HepG2 (cell line): ENCODE measurements at regions not wholly inside any gene's neighbourhood (a gene's known extent, or its start where the extent isn't known, plus 50 kb on each side); places are given as distances from the start of the nearest gene placed in this dataset.

ENCODE experiments used
- ATAC-seq: fragments of 200-7000 bp; cut with Tn5 transposase; 3 replicates; pipeline ENCODE4 v1.9.1; 2020; ENCODE audit warnings: mild to moderate bottlenecking, moderate library complexity
- BruUV-seq: library from RNA; stranded (reverse); fragments of 400-500 nt; replicated peaks from 2 replicates; lab custom pipeline; 2021; lab: Mats Ljungman, UMichigan
- CTCF ChIA-PET: fragments of 300-600 bp; formaldehyde crosslinking; extraction: SDS; loops from one replicate; lab custom pipeline; 2021; ENCODE audit warnings: low total read pairs, inconsistent platforms, low intra/inter-chr PET ratio; lab: Yijun Ruan, JAX
- POLR2A ChIA-PET: fragments of 350-600 bp; sonication (Branson Sonifier 250); formaldehyde crosslinking; loops from one replicate; lab custom pipeline; 2020; ENCODE audit warnings: antibody characterized with exemption, inconsistent platforms; lab: Yijun Ruan, JAX
- DNase-seq: peaks from one replicate; pipeline ENCODE4 v3.0.0-alpha.2; 2015; ENCODE audit warnings: low spot score
- FAIRE-seq: peaks from 3 replicates; lab custom pipeline; 2011; peaks lifted over from hg19 to GRCh38; lab: Jason Lieb, UNC
- H2AFZ ChIP-seq: one replicate; pipeline ENCODE4 v1.6.1; 2011; ENCODE audit warnings: low read length, inconsistent platforms
- H3K27ac ChIP-seq: fragments of 300-600 bp; 3 replicates; pipeline ENCODE4 v1.8.0; 2011; ENCODE audit warnings: mixed run types, mild to moderate bottlenecking, mixed read lengths, low read length, inconsistent platforms; ENCODE audit not compliant: insufficient read depth; ENCODE audit errors: extremely low read length
- H3K27me3 ChIP-seq, 2 experiments: fragments of 200-600 bp in 1 of 2; 2 replicates in 1 of 2; 3 replicates in 1 of 2; pipeline versions ENCODE4 v1.6.0 to v1.8.0; 2011; ENCODE audit warnings: low read length in 2 of 2, mild to moderate bottlenecking in 2 of 2, moderate library complexity in 2 of 2, inconsistent platforms in 1 of 2; ENCODE audit not compliant: insufficient read depth in 2 of 2, control insufficient read depth in 1 of 2
- H3K36me3 ChIP-seq, 2 experiments: fragments of 200-600 bp in 1 of 2; replicated peaks in 1 of 2; 2 replicates in 1 of 2; 3 replicates in 1 of 2; pipeline versions ENCODE4 v1.5.1 to v1.8.0; 2011; ENCODE audit warnings: low read length in 2 of 2, inconsistent platforms in 1 of 2; ENCODE audit not compliant: insufficient read depth in 2 of 2, control insufficient read depth in 1 of 2
- H3K4me1 ChIP-seq: 2 replicates; pipeline ENCODE4 v1.5.1; 2012; ENCODE audit warnings: low read length, inconsistent platforms; ENCODE audit not compliant: insufficient read depth
- H3K4me2 ChIP-seq: 2 replicates; pipeline ENCODE4 v1.6.0; 2011; ENCODE audit warnings: low read depth, low read length, inconsistent platforms
- H3K4me3 ChIP-seq, 3 experiments: fragments of 200-600 bp in 1 of 3; sonication (generic), shearing (Covaris generic) in 1 of 3; replicated peaks in 1 of 3; 2 replicates each; pipeline ENCODE4 v1.5.1; 2011 to 2016; ENCODE audit warnings: low read length in 3 of 3, inconsistent platforms in 2 of 3, low read depth in 2 of 3, mild to moderate bottlenecking in 2 of 3, control low read depth in 1 of 3, mixed read lengths in 1 of 3; ENCODE audit not compliant: insufficient read depth in 1 of 3
- H3K79me2 ChIP-seq: one replicate; pipeline ENCODE4 v1.6.1; 2011; ENCODE audit warnings: low read length, inconsistent platforms; ENCODE audit not compliant: insufficient read depth
- H3K9ac ChIP-seq: 2 replicates; pipeline ENCODE4 v1.6.0; 2011; ENCODE audit warnings: mild to moderate bottlenecking, low read depth, low read length, inconsistent platforms; ENCODE audit not compliant: insufficient read depth
- H3K9me3 ChIP-seq: 2 replicates; pipeline ENCODE4 v1.5.1; 2012; ENCODE audit warnings: mild to moderate bottlenecking, low read length
- H4K20me1 ChIP-seq: 2 replicates; pipeline ENCODE4 v1.6.0; 2011; ENCODE audit warnings: inconsistent platforms, mild to moderate bottlenecking, low read length, moderate library complexity; ENCODE audit not compliant: insufficient read depth
- ATAD3A ChIP-seq: sonication (generic); formaldehyde crosslinking; IDR thresholded peaks from 2 replicates; pipeline ENCODE4 v1.4.0; 2020; ENCODE audit warnings: missing genetic modification reagents
- CENPX ChIP-seq: sonication (generic); formaldehyde crosslinking; IDR thresholded peaks from 2 replicates; pipeline ENCODE4 v1.9.0; 2021; ENCODE audit warnings: mild to moderate bottlenecking, missing genetic modification reagents, moderate library complexity
- CREM ChIP-seq, 2 experiments: sonication (generic) in 1 of 2; formaldehyde crosslinking in 1 of 2; IDR thresholded peaks; 2 replicates each; pipeline versions ENCODE4 v1.4.0 to v1.6.1; 2016 to 2020; ENCODE audit warnings: antibody characterized with exemption in 1 of 2, mild to moderate bottlenecking in 1 of 2, missing genetic modification reagents in 1 of 2
- HDAC2 ChIP-seq: sonication (generic); formaldehyde crosslinking; IDR thresholded peaks from 2 replicates; pipeline ENCODE4 v1.4.0; 2020; ENCODE audit warnings: missing genetic modification reagents
- HOMEZ ChIP-seq: IDR thresholded peaks from 2 replicates; pipeline ENCODE4 v1.6.1; 2016; ENCODE audit warnings: low read depth
- KDM2A ChIP-seq: sonication (generic); formaldehyde crosslinking; IDR thresholded peaks from 2 replicates; pipeline ENCODE4 v1.4.0; 2020; ENCODE audit warnings: low read depth, missing genetic modification reagents, borderline replicate concordance
- MBNL3 ChIP-seq: fragments of 250-450 bp; sonication (Bioruptor Pico); conservative IDR thresholded peaks from 2 replicates; pipeline ENCODE4 v1.8.0; 2022; ENCODE audit warnings: mild to moderate bottlenecking, inconsistent platforms
- MIER3 ChIP-seq: IDR thresholded peaks from 2 replicates; pipeline ENCODE4 v1.6.1; 2016; ENCODE audit warnings: missing compliant biosample characterization, borderline replicate concordance
- RELA ChIP-seq: sonication (generic); formaldehyde crosslinking; IDR thresholded peaks from 2 replicates; pipeline ENCODE4 v1.4.0; 2020; ENCODE audit warnings: missing genetic modification reagents
- RORA ChIP-seq: sonication (generic); formaldehyde crosslinking; IDR thresholded peaks from 2 replicates; pipeline ENCODE4 v1.5.0; 2020; ENCODE audit warnings: mild to moderate bottlenecking, missing genetic modification reagents, moderate library complexity
- SETDB1 ChIP-seq: sonication (generic); formaldehyde crosslinking; IDR thresholded peaks from 2 replicates; pipeline ENCODE4 v1.5.1; 2020; ENCODE audit warnings: missing genetic modification reagents, mild to moderate bottlenecking, borderline replicate concordance
- SMAD1 ChIP-seq: sonication (generic); formaldehyde crosslinking; IDR thresholded peaks from 2 replicates; pipeline ENCODE4 v1.4.0; 2020; ENCODE audit warnings: missing genetic modification reagents, low read depth, mild to moderate bottlenecking, borderline replicate concordance
- SYNCRIP ChIP-seq: fragments of 200-400 bp; formaldehyde crosslinking; IDR thresholded peaks from 2 replicates; pipeline ENCODE4 v1.6.1; 2018; ENCODE audit warnings: mild to moderate bottlenecking, low read depth, low read length; ENCODE audit not compliant: insufficient read depth
- ZMYM3 ChIP-seq: sonication (generic); formaldehyde crosslinking; IDR thresholded peaks from 2 replicates; pipeline ENCODE4 v1.5.1; 2020; ENCODE audit warnings: mild to moderate bottlenecking, missing genetic modification reagents
- ZNF10 ChIP-seq: sonication (generic); formaldehyde crosslinking; IDR thresholded peaks from 2 replicates; pipeline ENCODE4 v1.4.0; 2020; ENCODE audit warnings: mild to moderate bottlenecking, low read depth, missing genetic modification reagents, borderline replicate concordance
- ZNF256 ChIP-seq: sonication (generic); formaldehyde crosslinking; conservative IDR thresholded peaks from 2 replicates; pipeline ENCODE4 v1.4.0; 2020; ENCODE audit warnings: missing genetic modification reagents
- ZNF431 ChIP-seq: sonication (generic); formaldehyde crosslinking; IDR thresholded peaks from 2 replicates; pipeline ENCODE4 v1.9.0; 2022; ENCODE audit warnings: missing genetic modification reagents, low read depth, mild to moderate bottlenecking, borderline replicate concordance
- ZNF788 ChIP-seq: sonication (generic); formaldehyde crosslinking; IDR thresholded peaks from 2 replicates; pipeline ENCODE4 v1.5.0; 2020; ENCODE audit warnings: mild to moderate bottlenecking, missing genetic modification reagents, borderline replicate concordance
- WGBS: methylation state at CpG from one replicate; pipeline ENCODE4 v1.1.6; 2017; ENCODE audit warnings: low lambda C conversion rate; 5-methylcytosine and 5-hydroxymethylcytosine counted together
- in situ Hi-C: cut with HindIII; loops from 2 replicates; pipeline ENCODE4 v1.10.0; 2017; ENCODE audit warnings: low pct_unique_long_range_greater_than_20kb; ENCODE audit not compliant: extremely low pct_ligation_motif_present
- intact Hi-C: fragments of 100-400 bp; cut with micrococcal nuclease; formaldehyde crosslinking; loops from one replicate; pipeline ENCODE4 v1.10.0; 2022; ENCODE audit not compliant: unreplicated experiment
- TF ChIP-seq, protein P1 (sequence below): IDR thresholded peaks from 2 replicates; pipeline ENCODE4 v1.6.1; 2016; ENCODE audit warnings: low read depth, borderline replicate concordance

- FAIRE-seq: no peak
- Histone ChIP-seq H4K20me1 (no peaks in the 10 kb centered on the region), H3K36me3 (no peaks in the 10 kb centered on the region), H3K4me3 (no peak overlapping the region), H3K4me2 (no peak overlapping the region), H2AFZ (no peak overlapping the region), H3K27ac (no peak overlapping the region), H3K9ac (no peak overlapping the region), H3K27me3 (no peaks in the 10 kb centered on the region), H3K4me1 (no peaks in the 10 kb centered on the region), H3K9me3 (no peaks in the 10 kb centered on the region), H3K79me2 (no peaks in the 10 kb centered on the region)
- no peak for DNase-seq
- in situ Hi-C loops: no loop called here
- TF ChIP-seq ZNF788 (CRISPR knock-in tag): no peak
- no peak for TF ChIP-seq SMAD1
- no peak for TF ChIP-seq SETDB1
- TF ChIP-seq KDM2A (CRISPR knock-in tag): no peak
- no peak for TF ChIP-seq ZNF431
- no peak for TF ChIP-seq ZNF10 (CRISPR knock-in tag)
- TF ChIP-seq RELA (CRISPR knock-in tag): no peak
- no peak for TF ChIP-seq ATAD3A (CRISPR knock-in tag)
- TF ChIP-seq, protein P1, sequence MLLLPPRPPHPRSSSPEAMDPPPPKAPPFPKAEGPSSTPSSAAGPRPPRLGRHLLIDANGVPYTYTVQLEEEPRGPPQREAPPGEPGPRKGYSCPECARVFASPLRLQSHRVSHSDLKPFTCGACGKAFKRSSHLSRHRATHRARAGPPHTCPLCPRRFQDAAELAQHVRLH (CRISPR knock-in tag): no peak
- TF ChIP-seq MBNL3 (CRISPR knock-in tag): no peak
- no peak for TF ChIP-seq MIER3
- no peak for TF ChIP-seq ZNF256 (CRISPR knock-in tag)
- no peak for TF ChIP-seq RORA
- no peak for TF ChIP-seq ZMYM3 (CRISPR knock-in tag)
- no peak for TF ChIP-seq CENPX
- no peak for TF ChIP-seq SYNCRIP
- no peak for TF ChIP-seq HDAC2
- TF ChIP-seq CREM (IDR thresholded peaks at IDR 0.05): no peak
- TF ChIP-seq CREM (CRISPR knock-in tag; IDR thresholded peaks at IDR 0.05): no peak
- TF ChIP-seq HOMEZ (CRISPR knock-in tag): no peak
- 83% methylated on average over 2 of the region's 2 CpGs for WGBS
- BruUV-seq: no TSS peak
- ChIA-PET CTCF (no interaction called here), POLR2A (no interaction called here)
- ATAC-seq: no peak
- intact Hi-C loops: no loop called here
Observed at GRCh38 chr7:96558530-96558929, 151.1 kb downstream of the SEM1 start.
